HG02981 (cell line): ENCODE measurements at regions not wholly inside any gene's neighbourhood (a gene's known extent, or its start where the extent isn't known, plus 50 kb on each side); places are given as distances from the start of the nearest gene placed in this dataset.

Experiments
- ATAC-seq: cut with Tn5 transposase; IDR thresholded peaks from one replicate; pipeline ENCODE4 v1.9.1; 2021; ENCODE audit warnings: mild to moderate bottlenecking, moderate library complexity; ENCODE audit not compliant: unreplicated experiment

DNA sequence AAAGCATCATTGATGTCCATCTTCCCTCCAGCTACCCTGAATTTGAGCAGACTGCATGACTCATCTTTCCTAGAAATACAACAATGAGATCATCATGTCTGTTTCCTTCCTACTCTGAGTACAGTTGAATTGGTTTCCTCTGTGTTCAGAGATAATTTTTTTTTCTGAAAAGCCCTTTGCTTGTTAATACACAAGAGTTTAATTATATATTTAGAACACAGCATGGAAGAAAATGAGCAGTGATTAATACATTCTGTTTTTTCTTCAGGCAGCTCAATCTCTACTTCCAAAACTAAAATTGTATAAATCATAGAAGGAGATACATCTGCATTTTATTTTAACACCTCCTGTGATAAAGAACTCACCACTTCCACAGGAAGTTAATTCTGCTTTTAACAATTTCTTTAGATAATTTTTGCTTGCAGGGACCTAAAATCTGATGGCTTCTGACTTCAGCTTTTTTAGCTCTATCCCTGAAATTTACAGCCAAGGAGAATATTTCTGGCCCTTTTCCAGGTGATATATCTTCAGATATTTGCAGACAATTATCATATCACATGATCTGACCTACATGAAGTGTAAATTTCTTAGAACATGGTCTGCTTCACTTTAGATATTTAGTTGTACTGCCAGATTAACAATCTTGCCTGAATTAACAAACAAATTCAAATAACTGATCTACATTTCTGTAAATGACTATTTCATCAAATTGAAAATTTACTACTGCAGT, 249.0 kb downstream of the TRIB2 start:
- ATAC-seq: no peak

DNA sequence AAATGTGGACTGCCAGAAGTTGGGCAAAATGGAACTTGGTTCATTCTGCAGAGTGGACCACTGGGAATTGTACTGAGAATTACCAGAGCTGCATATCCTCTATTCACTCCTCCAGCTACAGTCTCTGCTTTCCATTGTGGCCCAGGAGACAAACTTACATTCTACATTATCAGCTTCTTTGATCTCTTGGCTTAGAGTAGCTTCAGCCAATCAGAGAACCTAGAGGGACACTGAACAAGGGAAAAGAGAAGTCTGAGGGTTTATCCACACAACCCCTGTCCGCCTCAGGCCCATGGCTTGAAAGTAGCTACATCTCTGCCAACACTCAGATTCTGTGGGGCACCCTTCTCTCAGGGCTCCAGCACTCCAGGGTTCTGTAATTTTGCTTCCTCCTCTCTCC, 251.1 kb downstream of the TRIB2 start:
- no peak for ATAC-seq

DNA sequence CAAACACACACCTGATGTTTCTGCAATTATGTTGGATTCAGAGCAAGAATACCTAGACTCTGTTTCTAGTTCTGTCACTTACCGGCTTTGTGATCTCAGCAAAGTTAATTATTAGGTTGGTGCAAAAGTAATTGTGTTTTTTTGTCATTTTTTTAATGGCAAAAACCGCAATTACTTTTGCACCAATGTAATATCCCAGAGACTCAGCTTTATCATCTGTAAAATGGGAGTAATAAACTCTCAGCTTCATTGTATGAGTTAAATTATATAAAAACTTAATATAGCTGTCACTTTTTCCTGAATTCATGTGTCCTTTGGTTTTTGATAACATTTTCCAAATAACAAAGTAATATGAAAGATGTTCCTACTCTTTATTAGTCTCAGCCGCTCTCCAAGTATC, 251.7 kb downstream of the TRIB2 start:
- ATAC-seq: no peak

DNA sequence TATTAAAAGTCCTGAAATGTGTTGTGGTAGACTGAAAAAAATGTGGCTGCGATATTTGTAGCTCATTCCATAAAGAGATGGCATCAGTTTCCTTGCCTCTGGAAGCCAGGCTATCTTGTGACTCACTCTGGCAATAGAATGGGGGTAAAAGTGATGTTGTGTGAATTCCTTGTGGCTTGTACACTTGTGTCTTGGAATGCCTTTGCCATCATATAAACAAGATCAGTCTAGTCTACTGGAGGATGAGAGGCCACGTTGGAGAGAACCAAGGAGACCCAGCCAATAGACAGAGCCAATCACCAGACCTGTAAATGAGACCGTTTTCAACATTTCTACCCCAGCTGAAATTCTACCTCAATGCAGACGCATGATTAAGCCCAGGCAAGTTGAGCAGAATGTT, 254.1 kb downstream of the TRIB2 start:
- ATAC-seq: no peak

- ATAC-seq: no peak
Observed at GRCh38 chr2:12971581-12972365, 255.0 kb downstream of the TRIB2 start.

DNA sequence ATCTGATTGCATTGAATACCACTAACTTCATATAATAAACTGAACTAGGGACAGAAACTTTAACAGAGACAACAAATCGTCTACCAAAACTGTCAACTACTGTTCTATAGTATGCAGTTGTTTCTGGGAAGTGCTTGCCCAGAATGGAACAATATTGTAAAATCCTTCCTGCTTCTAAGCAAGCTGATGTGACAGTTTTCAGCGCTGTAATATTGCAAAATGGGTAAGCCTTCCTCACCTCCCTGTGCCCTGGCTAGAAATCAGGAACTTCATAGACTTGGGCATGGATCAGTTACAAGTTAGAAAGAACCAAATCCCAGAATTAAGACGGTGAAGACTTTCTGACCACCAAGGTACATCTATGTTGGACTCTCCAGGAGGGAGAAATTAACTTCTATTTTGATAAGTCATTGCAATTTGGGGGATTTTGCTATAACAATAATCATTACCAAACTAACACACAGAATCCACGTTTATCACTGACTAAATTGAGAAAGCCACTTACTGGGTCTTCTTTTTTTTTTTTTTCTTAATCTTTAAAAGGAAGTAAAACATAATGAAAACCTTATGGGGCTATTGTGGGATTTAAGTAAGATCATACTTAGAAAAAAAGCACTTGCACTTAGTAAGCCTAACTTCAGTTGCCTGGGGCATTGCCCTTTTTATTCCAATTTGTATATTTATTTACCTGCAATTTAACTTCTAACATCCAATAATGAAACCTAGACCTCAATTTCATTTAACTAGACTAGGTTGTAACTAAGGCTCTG, 261.5 kb downstream of the TRIB2 start:
- no peak for ATAC-seq

GRCh38 chr2:12979066-12979465, 262.3 kb downstream of the TRIB2 start:
- no peak for ATAC-seq

DNA sequence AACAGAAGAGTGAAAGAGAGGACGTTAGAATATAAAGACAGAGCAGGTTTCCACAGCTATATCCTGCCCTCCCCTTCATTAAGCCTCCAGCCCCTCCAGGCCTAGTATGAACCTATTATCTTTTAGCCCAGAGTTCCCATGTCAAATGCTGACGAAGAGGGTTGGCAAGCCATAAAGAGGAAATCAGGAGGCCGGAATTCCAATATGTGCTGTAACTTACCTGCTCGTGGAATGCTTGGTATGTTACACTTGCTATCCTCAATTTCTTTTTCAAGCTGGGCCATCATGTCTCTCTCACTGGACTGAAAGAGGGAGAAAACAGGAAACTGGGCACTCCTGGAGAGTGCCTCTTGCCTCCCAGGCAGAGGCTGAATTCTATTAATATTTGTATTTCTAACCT, 264.1 kb downstream of the TRIB2 start:
- no peak for ATAC-seq

DNA sequence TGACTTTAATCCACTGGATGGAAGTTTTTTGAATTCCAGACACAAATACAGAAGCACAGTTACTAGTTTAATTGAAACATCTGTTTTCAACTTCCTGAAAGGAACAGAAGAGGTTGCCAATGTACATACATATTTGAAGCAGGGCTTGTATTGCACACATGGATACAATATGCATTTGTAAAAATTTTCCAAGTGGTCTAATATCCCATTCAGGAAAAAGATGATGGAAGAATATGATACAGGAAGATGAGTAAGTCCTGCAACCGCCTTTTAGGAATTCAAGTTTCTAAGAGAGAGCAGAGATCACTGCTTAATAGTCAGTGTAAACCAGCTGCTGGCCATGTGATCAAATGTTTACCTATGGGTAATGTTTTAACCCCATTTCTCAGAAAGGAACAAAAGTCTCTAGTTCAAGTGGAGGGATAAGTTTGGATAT, 265.4 kb downstream of the TRIB2 start:
- no peak for ATAC-seq

- ATAC-seq: no peak
Observed at GRCh38 chr2:12987246-12987645, 270.5 kb downstream of the TRIB2 start.

- ATAC-seq: no peak
Observed at GRCh38 chr2:12988279-12988678, 271.5 kb downstream of the TRIB2 start.

- ATAC-seq: no peak
Observed at GRCh38 chr2:12990523-12990922, 273.8 kb downstream of the TRIB2 start.

- no peak for ATAC-seq
Observed at GRCh38 chr2:12998685-12999084, 281.9 kb downstream of the TRIB2 start.

GRCh38 chr2:13000664-13001363, 284.1 kb downstream of the TRIB2 start:
- ATAC-seq: no peak

DNA sequence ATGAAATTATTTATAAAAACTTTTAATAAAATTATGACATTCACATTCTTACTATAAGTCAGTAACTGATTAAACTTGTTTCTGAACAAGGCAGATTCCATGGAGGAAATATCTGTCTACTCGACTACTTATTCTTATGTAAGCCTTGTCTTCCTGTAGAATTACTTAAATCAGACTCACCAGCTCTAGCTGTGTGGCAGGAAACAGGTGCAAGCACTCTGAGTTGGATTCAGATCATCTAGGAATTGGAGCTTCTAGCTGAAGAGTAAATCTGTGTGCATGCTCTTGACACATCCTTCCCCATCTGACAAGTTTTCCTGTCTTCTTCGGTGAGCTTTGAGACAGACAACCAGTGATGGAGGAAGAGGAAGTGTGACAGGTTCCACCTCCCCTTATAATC, 284.7 kb downstream of the TRIB2 start:
- ATAC-seq: no peak

DNA sequence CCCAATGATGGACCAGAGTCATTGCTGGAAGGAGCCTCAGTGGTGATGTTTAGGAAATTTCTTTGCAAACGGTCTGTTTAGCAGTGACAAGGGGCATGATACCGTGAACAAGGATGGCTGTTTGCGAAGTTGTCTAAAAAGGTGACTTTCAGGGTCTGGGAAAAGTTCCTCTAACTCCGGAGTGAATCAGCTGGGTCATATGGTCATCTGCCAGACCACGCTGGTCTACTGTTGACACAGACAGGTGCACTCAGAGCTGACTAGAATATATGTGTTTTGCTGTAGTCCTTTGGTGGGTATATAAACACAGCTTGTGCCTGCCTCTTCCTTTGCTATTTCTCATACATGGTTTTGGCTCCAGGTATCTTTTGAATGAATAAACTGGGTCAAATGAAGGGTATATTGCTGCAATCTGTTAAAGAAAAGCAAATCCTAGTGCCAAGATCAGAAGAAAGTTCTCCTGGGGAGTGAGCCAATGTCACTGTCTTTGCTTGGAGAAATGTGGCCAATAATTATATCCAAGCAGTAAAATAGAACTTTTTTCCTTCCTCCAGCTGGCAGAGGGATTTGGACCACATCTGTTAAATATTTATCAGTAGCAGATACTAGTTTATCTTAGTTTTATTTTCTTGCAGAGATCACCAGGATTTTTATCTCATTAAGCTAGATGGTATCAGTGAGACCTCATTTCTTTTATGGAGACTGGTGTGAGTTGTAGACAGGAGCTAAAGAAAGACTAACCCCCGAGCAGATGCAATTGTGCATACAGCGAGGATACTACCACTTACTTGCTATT, 286.0 kb downstream of the TRIB2 start:
- no peak for ATAC-seq

- ATAC-seq: no peak
Observed at GRCh38 chr2:13003500-13003899, 286.8 kb downstream of the TRIB2 start.

DNA sequence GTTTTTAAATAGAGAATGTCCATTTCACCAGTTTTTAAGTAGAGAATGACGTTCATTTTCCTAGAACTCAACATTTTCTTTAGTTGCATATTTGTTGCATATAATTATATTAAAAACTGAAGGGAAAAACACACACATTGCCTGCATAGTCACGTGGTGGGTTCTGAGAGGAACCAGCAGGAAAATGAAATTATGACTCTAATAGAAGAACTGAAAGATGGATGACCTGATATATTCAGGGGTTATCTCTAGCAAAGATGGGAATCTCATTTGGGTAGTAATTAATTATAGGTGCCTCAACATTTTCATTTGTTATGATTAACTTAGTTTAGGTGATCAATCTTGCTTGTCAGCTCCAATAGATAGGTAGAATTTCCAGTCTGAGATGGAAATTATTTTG, 288.3 kb downstream of the TRIB2 start:
- no peak for ATAC-seq

DNA sequence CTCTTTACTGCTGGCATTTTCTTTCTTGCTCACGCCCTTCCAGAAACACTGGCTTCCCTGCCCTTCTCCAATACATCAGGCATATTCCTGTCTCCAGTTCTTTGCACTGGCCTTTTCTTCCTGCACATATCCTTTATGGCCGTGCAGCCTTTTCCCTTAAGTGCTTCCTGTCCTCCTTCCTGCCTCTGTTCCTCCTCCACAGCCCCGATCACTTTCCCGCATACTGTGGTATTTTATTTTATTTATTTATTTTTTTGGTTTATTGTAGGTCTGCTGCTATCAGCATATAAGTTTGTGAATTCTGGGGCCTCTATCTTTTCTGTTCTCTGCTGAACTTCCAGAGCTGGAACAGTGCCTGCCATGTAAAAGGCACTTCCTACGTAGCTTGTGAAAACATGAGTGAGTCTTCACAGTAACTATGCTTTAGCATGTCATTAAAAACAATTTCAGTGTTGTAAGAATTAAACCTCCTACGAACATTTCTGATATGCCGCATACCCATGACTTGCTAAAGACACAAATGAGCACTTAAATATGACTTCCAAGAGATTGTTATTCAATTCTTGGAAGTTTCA, 289.1 kb downstream of the TRIB2 start:
- ATAC-seq: no peak

DNA sequence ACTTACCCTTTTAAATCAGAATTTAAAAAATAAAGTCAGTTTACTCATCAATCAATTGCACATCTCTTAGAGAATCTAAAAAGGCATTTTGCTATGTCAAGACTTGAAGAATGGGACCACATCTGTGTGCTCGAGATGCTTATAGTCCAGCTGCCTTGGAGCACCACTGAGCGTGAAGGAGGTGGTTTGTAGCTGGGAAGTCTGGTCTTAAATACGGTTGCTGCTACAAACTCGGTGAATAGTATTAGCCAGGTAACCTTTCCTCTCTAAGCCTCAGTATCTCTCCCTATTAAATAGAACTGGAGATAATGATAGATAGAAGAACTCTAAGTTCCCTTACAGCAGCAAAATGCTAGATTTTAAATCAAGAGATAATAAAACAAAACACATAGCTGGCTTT, 289.7 kb downstream of the TRIB2 start:
- no peak for ATAC-seq
